Right atrium auricular region (tissue), 2 donors: ENCODE measurements at regions not wholly inside any gene's neighbourhood (a gene's known extent, or its start where the extent isn't known, plus 50 kb on each side); places are given as distances from the start of the nearest gene placed in this dataset.

Experiments used
- DNase-seq: peaks from one replicate; pipeline ENCODE4 v3.0.0-alpha.2; 2019; ENCODE audit warnings: low spot score
- H3K27ac ChIP-seq, 2 donors: fragments of 200-600 bp; sonication (generic); 1 replicate in 1 of 2; 2 replicates in 1 of 2; pipeline ENCODE4 v1.5.1; 2016 to 2019
- H3K27me3 ChIP-seq, 2 donors: fragments of 200-600 bp; sonication (generic); one replicate each; pipeline versions ENCODE4 v1.5.1 to v1.6.0; 2017 to 2019
- H3K36me3 ChIP-seq: fragments of 200-600 bp; sonication (generic); one replicate; pipeline ENCODE4 v1.5.1; 2016
- H3K4me1 ChIP-seq, 2 donors: fragments of 200-600 bp; sonication (generic); one replicate each; pipeline versions ENCODE4 v1.5.1 to v1.6.0; 2017 to 2019
- H3K4me3 ChIP-seq, 2 donors: fragments of 200-600 bp; sonication (generic); 1 replicate in 1 of 2; 2 replicates in 1 of 2; pipeline ENCODE4 v1.5.1; 2017 to 2019; ENCODE audit warnings: mild to moderate bottlenecking in 1 of 2, moderate library complexity in 1 of 2
- H3K9me3 ChIP-seq, 2 donors: fragments of 200-600 bp; sonication (generic); one replicate each; pipeline ENCODE4 v1.5.1; 2019
- CTCF ChIP-seq, 2 donors: fragments of 200-600 bp; sonication (generic); IDR thresholded peaks; one replicate each; pipeline ENCODE4 v1.5.1; 2019; ENCODE audit warnings: antibody characterized with exemption in 2 of 2

DNA sequence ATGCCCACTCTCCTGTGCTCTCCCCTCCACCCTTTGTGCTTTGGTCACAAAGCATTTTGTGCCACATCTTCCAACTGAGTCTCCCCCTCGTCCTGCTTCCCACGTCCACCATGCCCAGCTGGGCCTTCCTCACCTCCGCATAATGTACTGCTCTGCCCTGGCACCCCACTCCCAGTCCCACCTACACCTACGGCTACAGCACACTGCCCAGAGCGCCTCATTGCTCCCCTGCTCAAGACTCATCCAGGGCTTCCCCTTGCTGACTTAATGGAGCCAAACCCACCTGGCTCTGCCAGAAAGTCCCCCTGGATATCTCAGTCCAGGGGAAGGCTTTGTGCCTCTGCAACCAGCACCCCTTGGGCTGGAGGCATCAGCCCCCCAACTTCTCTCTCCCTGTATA, 299.2 kb upstream of the ZMIZ1 start:
- H3K36me3 ChIP-seq = no peaks in the 10 kb centered on the region
- H3K4me1 ChIP-seq = no peaks in the 10 kb centered on the region
- H3K9me3 ChIP-seq = no peaks in the 10 kb centered on the region
- no peak overlapping the region for H3K27ac ChIP-seq
- H3K4me3 ChIP-seq = no peak overlapping the region
- no peak for DNase-seq
- no peak for TF ChIP-seq CTCF (IDR thresholded peaks at IDR 0.05)
- H3K27me3 ChIP-seq = no peaks in the 10 kb centered on the region

GRCh38 chr10:78770167-78771090, 298.3 kb upstream of the ZMIZ1 start:
- peaks cover 0 to 9% of the 10 kb centered on the region in 2 donors for H3K4me1 ChIP-seq
- H3K9me3 ChIP-seq = no peaks in the 10 kb centered on the region
- no peak for DNase-seq
- no peak overlapping the region for H3K4me3 ChIP-seq
- no peak overlapping the region for H3K27ac ChIP-seq
- TF ChIP-seq CTCF (IDR thresholded peaks at IDR 0.05) = no peak
- H3K27me3 ChIP-seq = no peaks in the 10 kb centered on the region
- no peaks in the 10 kb centered on the region for H3K36me3 ChIP-seq

DNA sequence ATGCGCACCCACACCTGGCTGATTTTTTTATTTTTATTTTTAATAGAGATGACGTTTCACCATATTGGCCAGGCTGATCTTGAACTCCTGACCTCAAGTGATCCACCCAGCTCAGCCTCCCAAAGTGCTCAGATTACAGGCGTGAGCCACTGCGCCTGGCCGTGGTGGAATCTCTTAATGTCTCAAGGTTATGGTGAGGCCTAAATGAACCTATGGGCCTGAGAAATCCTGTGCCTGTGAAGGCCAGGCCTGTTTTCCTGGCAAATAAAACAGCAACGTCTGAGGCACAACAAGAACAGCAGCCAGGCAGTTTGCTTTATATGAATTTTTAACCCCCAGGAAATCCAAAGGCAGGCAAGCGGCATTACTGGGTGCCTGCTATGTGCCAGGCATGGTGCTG, 297.5 kb upstream of the ZMIZ1 start:
- Histone ChIP-seq H3K27me3 (no peaks in the 10 kb centered on the region), H3K4me3 (no peak overlapping the region), H3K27ac (no peak overlapping the region), H3K9me3 (no peaks in the 10 kb centered on the region), H3K36me3 (no peaks in the 10 kb centered on the region), H3K4me1 (peaks cover 0 to 14% of the 10 kb centered on the region in 2 donors)
- DNase-seq = no peak
- no peak for TF ChIP-seq CTCF (IDR thresholded peaks at IDR 0.05)

DNA sequence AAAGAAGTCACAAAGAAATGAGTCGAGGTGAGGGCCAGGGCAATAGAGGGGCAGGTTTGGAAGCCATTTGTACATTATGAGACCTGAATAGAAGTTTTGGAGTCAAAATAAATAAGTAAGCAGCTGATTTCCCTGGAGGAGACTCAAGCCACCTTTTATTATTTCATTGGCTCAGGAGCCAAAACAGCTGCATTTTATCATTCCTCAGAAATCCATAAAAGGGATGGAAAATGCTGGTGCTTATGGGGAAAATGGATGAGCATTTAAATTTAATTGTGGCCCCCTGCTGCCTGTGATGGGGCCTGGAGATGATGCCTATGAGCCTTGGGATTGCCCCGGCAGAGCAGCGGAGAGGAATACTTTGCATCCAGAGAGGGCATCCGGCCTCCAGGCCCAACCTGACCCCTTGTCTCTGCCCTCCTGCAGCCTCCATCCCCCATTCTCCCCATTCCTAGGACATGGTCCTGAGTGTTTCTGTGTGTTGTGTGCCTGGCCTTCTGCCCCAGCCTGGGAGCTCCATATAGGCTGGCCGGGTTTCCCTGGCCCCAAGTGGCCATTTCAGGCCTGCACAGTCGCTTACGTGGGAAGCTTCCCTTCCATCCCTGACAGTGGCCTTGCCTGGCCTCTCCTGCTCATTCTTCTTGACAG, 296.8 kb upstream of the ZMIZ1 start:
- no peaks in the 10 kb centered on the region for H3K9me3 ChIP-seq
- no peak for DNase-seq
- no peaks in the 10 kb centered on the region for H3K36me3 ChIP-seq
- no peak overlapping the region for H3K27ac ChIP-seq
- no peak for TF ChIP-seq CTCF (IDR thresholded peaks at IDR 0.05)
- H3K27me3 ChIP-seq = no peaks in the 10 kb centered on the region
- H3K4me3 ChIP-seq = no peak overlapping the region
- H3K4me1 ChIP-seq = peaks cover 0 to 17% of the 10 kb centered on the region in 2 donors

DNA sequence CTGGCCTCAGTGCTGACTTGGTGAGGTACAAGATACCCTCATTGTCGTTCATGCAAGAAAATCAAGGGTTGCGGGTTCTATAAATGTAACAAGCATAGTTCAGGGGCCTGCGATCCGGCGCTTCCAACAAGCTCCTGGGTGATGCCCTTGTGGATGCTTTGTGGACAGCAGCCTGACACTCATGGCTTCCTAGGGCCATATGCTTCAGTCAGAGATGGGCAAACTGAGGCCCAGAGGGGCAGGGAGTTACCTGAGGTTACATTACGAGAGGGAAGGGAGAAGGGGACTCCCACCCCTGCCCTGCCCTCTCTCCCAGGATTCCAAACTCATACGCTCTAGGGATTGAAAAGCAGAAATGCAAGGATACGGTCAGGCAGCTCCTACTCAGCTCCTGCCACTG, 296.3 kb upstream of the ZMIZ1 start:
- no peaks in the 10 kb centered on the region for H3K9me3 ChIP-seq
- no peak overlapping the region for H3K27ac ChIP-seq
- H3K27me3 ChIP-seq = no peaks in the 10 kb centered on the region
- no peak for DNase-seq
- H3K4me3 ChIP-seq = no peak overlapping the region
- no peak for TF ChIP-seq CTCF (IDR thresholded peaks at IDR 0.05)
- H3K36me3 ChIP-seq = no peaks in the 10 kb centered on the region
- H3K4me1 ChIP-seq = peaks cover 0 to 23% of the 10 kb centered on the region in 2 donors
